Pancreas (tissue), 10 donors: ENCODE measurements at regions not wholly inside any gene's neighbourhood (a gene's known extent, or its start where the extent isn't known, plus 50 kb on each side); places are given as distances from the start of the nearest gene placed in this dataset.

Experiments used
- ATAC-seq, 4 donors: fragments of 200-7000 bp; cut with Tn5 transposase; one replicate each; pipeline versions ENCODE4 v1.8.0 to v1.9.1; 2020; ENCODE audit warnings: mild to moderate bottlenecking in 4 of 4, moderate library complexity in 4 of 4
- DNase-seq, 6 donors: peaks; one replicate each; pipeline ENCODE4 v3.0.0-alpha.2; 2020
- FAIRE-seq: peaks from 2 replicates; lab custom pipeline; 2012; peaks lifted over from hg19 to GRCh38; lab: Jason Lieb, UNC
- H3K27ac ChIP-seq, 4 donors: fragments of 200-600 bp; sonication (generic); 1 replicate in 3 of 4; 2 replicates in 1 of 4; pipeline versions ENCODE4 v1.5.0 to v1.8.0; 2020
- H3K27me3 ChIP-seq, 4 donors: fragments of 200-600 bp; one replicate each; pipeline ENCODE4 v1.8.0; 2021
- H3K36me3 ChIP-seq, 3 donors: fragments of 200-600 bp; sonication (generic) in 1 of 3; one replicate each; pipeline versions ENCODE4 v1.5.0 to v1.8.0; 2020 to 2021
- H3K4me1 ChIP-seq, 3 donors: fragments of 200-600 bp; one replicate each; pipeline ENCODE4 v1.8.0; 2021
- H3K4me3 ChIP-seq, 4 donors: fragments of 200-600 bp; sonication (generic) in 2 of 4; one replicate each; pipeline versions ENCODE4 v1.5.0 to v1.8.0; 2020 to 2021
- H3K9me3 ChIP-seq, 4 donors: fragments of 200-600 bp; one replicate each; pipeline ENCODE4 v1.8.0; 2021
- WGBS, 2 donors: extraction: QIAGEN DNeasy Blood & Tissue Kit; methylation state at CpG; one replicate each; pipeline ENCODE4 v1.1.7; 2013; 5-methylcytosine and 5-hydroxymethylcytosine counted together
- intact Hi-C, 3 donors: fragments of 100-400 bp; cut with DNase I; formaldehyde crosslinking; loops; one replicate each; pipeline versions ENCODE4 v1.11.1 to v1.14.2; 2022
- TF ChIP-seq, protein P1 (sequence below), 4 donors: fragments of 200-600 bp; sonication (generic) in 3 of 4; IDR thresholded peaks; one replicate each; pipeline versions ENCODE4 v1.5.0 to v1.8.0; 2021; ENCODE audit warnings: antibody characterized with exemption in 4 of 4
- donor health status: healthy with polysubstance abuse.
- donor health status: DM: no; HTN: no; CAD: no; lungs with moderate emphysema.
- donor health status: DM: no; HTN: no; CAD: no.
- donor health status: control.
- donor health status: control.
- donor health status: Bipolar disorder and iron deficiency.
- donor health status: DM: yes; HTN: yes; CAD: no.
- donor health status: DM: no; HTN: no; CAD: no.
- donor health status: DM: no; HTN: no; CAD: no.
- donor health status: DM: yes; HTN: yes; CAD: no.

DNA sequence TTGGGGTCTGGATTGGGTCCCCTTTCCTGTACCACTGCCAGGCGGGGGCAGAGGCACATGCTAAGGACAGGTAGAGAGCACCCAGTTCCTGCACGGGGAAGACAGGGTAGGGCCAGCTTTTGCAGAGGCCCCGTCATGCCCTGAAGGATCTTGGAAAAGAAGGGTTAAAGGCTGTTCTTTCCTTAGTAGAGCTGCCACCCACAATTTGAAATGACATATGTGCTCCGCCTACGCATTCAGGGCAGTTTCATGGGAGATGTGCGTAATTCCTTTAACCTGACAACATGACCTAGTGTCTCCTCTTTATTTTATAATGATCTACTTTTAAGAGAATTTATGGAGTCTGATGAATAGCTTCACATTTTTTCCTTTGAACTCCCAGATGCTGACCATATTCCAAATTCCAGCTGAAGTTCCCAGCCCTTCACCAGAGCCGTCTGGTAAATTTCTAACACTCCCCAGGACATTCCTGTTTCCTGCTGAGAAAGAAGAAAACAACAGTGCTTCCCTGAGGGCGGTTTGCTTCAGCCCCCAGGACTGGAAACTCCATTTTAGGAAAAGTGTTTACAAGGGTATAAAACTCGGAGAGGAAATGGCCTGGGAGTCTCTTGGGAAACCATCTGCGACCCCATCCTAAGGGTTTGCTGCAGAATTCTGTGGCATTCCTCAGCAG is 58.9 kb upstream of the PLEKHG3 start:
- Histone ChIP-seq H3K4me1 (peaks cover 0 to 10% (median 0%) of the 10 kb centered on the region in 3 donors), H3K27me3 (no peaks in the 10 kb centered on the region), H3K27ac (peak overlapping the region in 2 of 4 donors; percentile 26 to 53), H3K36me3 (no peaks in the 10 kb centered on the region), H3K9me3 (no peaks in the 10 kb centered on the region), H3K4me3 (no peak overlapping the region)
- intact Hi-C loops: no loop called here
- ATAC-seq (peak in 3 of 4 donors; percentile 16 to 58 (median 45)), FAIRE-seq (no peak), DNase-seq (no peak)
- 75 to 77% methylated on average over 10 of the region's 10 CpGs for WGBS, 2 donors
- TF ChIP-seq, protein P1, sequence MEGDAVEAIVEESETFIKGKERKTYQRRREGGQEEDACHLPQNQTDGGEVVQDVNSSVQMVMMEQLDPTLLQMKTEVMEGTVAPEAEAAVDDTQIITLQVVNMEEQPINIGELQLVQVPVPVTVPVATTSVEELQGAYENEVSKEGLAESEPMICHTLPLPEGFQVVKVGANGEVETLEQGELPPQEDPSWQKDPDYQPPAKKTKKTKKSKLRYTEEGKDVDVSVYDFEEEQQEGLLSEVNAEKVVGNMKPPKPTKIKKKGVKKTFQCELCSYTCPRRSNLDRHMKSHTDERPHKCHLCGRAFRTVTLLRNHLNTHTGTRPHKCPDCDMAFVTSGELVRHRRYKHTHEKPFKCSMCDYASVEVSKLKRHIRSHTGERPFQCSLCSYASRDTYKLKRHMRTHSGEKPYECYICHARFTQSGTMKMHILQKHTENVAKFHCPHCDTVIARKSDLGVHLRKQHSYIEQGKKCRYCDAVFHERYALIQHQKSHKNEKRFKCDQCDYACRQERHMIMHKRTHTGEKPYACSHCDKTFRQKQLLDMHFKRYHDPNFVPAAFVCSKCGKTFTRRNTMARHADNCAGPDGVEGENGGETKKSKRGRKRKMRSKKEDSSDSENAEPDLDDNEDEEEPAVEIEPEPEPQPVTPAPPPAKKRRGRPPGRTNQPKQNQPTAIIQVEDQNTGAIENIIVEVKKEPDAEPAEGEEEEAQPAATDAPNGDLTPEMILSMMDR (IDR thresholded peaks at IDR 0.05): no peak

DNA sequence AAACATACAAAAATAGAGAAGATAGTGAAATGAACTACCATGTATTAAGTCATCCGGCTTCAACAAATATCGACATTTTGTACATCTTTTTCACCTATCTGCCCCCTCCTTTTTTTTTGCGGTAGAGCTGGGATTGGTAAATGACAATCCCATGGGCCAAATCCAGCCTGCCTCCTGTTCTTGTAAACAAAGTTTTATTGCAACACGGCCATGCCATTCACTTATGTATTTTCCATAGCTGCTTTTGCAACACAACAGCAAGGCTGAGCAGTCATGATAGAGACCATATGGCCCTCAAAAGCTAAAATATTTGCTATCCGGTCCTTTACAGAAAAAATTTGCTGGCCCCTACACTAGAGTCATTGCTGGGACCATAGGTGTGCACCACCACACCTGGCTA is 58.1 kb upstream of the PLEKHG3 start:
- 82% methylated on average over 5 of the region's 5 CpGs for WGBS, 2 donors
- H3K27ac ChIP-seq: peak overlapping the region in 1 of 4 donors; percentile 2

DNA sequence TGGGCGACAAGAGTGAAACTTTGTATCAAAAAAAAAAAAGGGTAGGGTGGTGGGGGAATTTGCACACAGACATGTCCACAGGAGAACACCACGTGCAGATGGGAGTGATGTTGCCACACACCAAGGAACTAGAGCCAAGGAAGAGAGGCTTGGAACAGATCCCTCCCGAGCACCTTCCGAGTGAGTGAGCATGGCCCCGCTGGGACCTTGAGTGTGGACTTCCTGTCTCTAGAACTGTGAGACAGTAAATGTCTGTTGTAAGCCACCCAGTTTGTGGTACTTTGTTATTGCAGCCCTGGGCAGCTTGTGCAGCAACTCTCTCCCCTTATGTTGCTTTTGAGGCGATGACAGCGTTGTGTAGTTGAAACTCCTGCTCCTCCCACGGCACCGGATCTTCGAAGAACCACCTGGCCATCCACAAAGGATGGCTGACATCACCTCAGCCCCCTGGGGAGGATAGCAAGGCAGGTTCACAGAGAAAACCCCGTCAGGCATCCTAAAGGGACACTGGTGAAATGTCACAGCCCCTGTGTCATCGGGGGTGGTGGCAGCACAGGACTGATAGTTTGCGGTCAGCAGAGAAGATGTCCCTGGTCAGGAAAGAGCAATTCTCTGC is 54.7 kb upstream of the PLEKHG3 start:
- no peaks in the 10 kb centered on the region for H3K36me3 ChIP-seq
- TF ChIP-seq, protein P1 (IDR thresholded peaks at IDR 0.05): no peak
- ATAC-seq: peak in 2 of 4 donors; percentile 19 to 33
- H3K27me3 ChIP-seq: no peaks in the 10 kb centered on the region
- intact Hi-C loops: no loop called here
- H3K4me1 ChIP-seq: peaks cover 0 to 19% (median 0%) of the 10 kb centered on the region in 3 donors
- no peak overlapping the region for H3K27ac ChIP-seq
- DNase-seq: no peak
- FAIRE-seq: no peak
- no peaks in the 10 kb centered on the region for H3K9me3 ChIP-seq
- no peak overlapping the region for H3K4me3 ChIP-seq
- 62 to 65% methylated on average over 13 of the region's 13 CpGs for WGBS, 2 donors

More for the DNA sequence above, 58.1 kb upstream of the PLEKHG3 start:
- Histone ChIP-seq H3K36me3 (no peaks in the 10 kb centered on the region), H3K4me3 (no peak overlapping the region), H3K4me1 (peaks cover 0 to 10% (median 0%) of the 10 kb centered on the region in 3 donors), H3K9me3 (no peaks in the 10 kb centered on the region), H3K27me3 (no peaks in the 10 kb centered on the region)
- TF ChIP-seq, protein P1 (IDR thresholded peaks at IDR 0.05): no peak
- intact Hi-C loops: no loop called here
- no peak for FAIRE-seq
- no peak for ATAC-seq
- no peak for DNase-seq

DNA sequence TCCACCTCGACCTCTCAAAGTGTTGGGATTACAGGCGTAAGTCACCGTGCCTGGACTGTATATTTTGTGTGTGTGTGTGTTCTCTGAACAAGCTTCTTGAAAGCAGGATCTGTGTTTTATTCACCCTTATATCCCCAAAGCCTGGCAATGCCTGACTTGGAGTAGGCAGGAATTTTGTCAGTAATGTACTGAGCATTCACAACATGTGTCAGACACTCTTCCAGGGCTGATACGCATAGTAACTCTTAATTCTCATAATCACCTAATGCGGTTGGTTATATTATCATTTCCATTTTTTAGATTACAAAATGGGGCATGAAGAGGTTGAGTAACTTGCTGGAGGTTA is 50.4 kb upstream of the PLEKHG3 start:
- Histone ChIP-seq H3K27me3 (no peaks in the 10 kb centered on the region), H3K27ac (peak overlapping the region in 2 of 4 donors; percentile 69 to 74), H3K36me3 (no peaks in the 10 kb centered on the region), H3K4me1 (peaks cover 0 to 12% (median 0%) of the 10 kb centered on the region in 3 donors), H3K4me3 (no peak overlapping the region), H3K9me3 (no peaks in the 10 kb centered on the region)
- intact Hi-C loops: no loop called here
- DNase-seq: no peak
- ATAC-seq: peak in 1 of 4 donors; percentile 5
- 89 to 94% methylated on average over 5 of the region's 5 CpGs for whole genome bisulfite sequencing, 2 donors
- TF ChIP-seq, protein P1 (IDR thresholded peaks at IDR 0.05): no peak
- FAIRE-seq: no peak
